OCI-LY3 (cell line): ENCODE measurements at regions not wholly inside any gene's neighbourhood (a gene's known extent, or its start where the extent isn't known, plus 50 kb on each side); places are given as distances from the start of the nearest gene placed in this dataset.

Experiments used
- EZH2phosphoT487 ChIP-seq: fragments of 200-600 bp; shearing (Covaris generic); IDR thresholded peaks from 2 replicates; pipeline ENCODE4 v1.6.1; 2018; ENCODE audit warnings: antibody characterized with exemption, mixed run types, low read depth
- TF ChIP-seq, protein P1 (sequence below): fragments of 200-600, 300-600 bp; sonication (generic); IDR thresholded peaks from 2 replicates; pipeline ENCODE4 v1.5.1; 2014; ENCODE audit warnings: antibody characterized with exemption, low read length, low read depth

DNA sequence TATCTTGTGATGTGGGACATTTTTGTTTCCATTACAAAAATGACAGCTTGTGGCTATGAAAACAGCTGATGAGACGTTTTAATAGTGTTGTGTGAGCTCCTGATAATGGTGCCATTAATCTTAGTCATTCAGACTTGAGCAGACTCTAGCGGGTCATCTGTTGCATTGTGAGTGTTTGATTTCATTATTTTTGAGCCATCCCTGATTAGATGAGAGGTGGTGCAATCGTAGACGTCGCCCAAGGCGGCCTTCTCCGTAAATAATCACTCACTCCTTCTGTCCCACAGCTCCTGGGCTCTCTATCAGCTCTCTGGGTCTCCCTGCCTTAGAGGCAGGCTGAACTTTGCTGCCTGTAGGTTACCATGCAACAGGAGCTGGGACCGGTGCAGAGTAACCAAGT is 528.0 kb upstream of the SGCG start:
- TF ChIP-seq, protein P1, sequence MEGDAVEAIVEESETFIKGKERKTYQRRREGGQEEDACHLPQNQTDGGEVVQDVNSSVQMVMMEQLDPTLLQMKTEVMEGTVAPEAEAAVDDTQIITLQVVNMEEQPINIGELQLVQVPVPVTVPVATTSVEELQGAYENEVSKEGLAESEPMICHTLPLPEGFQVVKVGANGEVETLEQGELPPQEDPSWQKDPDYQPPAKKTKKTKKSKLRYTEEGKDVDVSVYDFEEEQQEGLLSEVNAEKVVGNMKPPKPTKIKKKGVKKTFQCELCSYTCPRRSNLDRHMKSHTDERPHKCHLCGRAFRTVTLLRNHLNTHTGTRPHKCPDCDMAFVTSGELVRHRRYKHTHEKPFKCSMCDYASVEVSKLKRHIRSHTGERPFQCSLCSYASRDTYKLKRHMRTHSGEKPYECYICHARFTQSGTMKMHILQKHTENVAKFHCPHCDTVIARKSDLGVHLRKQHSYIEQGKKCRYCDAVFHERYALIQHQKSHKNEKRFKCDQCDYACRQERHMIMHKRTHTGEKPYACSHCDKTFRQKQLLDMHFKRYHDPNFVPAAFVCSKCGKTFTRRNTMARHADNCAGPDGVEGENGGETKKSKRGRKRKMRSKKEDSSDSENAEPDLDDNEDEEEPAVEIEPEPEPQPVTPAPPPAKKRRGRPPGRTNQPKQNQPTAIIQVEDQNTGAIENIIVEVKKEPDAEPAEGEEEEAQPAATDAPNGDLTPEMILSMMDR = no peak
- TF ChIP-seq EZH2phosphoT487 = no peak
